ENCODE measurements at regions not wholly inside any gene's neighbourhood (a gene's known extent, or its start where the extent isn't known, plus 50 kb on each side); places are given as distances from the start of the nearest gene placed in this dataset.

DNA sequence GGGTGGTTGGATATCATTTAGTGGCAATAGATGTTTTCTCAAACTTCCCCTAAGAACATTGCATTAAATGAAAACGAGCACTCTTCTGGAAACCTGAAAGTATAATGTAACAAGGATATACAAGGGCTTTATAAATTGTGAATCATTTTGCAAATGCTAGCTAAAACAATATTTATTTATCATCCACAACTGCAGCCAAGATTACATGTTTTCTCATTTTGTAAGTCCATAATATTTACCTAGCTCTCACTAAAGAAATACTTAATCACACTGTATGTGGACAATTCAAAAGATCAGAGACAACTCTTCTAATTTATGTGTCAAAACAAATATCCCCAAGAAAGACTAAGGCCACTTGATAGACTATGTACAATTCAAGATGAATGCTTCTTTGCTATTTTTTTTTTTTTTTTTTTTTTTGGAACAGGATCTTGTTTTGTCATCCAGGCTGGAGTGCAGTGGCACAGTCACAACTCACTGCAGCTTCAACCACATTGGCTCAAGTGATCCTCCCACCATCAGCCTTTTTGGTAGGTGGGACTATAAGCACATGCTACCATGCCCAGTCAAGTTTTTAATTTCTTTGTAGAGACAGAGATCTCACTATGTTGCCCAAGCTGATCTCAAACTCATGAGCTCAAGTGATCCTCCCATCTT lies 427.7 kb upstream of the THBS1 start:
- no peak for DNase-seq (ENCODE audit: low read depth)

DNA sequence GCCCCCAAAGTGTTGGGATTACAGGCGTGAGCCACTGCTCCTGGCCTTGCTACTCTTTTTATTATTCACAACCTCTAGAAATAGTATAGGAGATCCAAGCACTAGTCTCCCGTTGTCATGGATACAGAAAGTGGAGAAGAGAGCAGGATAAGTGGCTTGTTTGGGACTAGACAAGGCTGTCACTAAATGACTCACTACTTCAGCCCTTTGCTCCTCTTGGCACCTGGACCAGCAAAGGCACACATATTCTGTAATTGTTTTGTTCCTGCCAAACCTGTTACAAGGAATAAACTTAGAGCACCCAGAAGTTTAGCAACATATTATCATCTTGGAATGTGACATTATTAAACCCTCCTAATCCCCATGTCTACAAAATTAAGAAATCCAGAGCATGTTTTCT lies 427.2 kb upstream of the THBS1 start:
- DNase-seq (ENCODE audit: low read depth), result no peak

DNA sequence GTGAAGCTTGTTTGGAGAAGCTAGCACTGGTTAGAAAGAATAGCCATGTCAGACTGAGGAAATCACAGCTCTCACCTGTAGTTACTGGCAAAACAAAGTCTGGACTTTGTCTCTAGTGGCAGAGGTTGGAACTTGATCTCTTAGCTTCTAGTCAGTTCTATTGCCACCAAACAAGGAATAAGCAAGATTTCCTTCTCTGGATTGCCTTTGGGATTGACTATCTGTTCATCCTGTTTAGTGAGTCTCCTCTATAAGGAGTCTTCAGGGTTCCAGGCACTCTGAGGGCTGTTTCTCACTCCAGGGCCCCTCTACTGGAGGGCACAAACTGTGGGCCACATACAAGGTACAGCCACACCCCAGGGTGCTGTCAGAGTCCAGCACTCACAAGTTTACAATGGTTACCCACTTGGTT lies 426.6 kb upstream of the THBS1 start:
- DNase-seq (ENCODE audit: low read depth), result no peak

DNA sequence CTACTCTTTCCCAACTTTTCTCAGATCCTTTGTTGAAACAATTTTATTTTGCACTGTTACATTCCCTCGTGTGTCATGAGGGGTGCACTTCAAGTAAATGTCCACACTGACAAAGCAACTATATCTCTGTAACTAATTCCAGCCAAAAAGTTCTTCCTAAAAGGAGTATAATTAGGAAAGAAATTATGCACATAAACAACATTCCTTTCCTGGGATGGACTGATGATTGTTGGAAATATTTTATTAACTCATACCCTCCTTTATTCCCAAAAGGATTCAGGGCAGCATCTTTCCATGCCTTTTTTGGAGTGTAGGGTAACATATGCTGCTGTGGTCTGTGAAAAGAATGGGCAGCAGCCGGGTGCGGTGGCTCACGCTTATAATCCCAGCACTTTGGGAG lies 426.1 kb upstream of the THBS1 start:
- DNase-seq (ENCODE audit: low read depth), result no peak

DNA sequence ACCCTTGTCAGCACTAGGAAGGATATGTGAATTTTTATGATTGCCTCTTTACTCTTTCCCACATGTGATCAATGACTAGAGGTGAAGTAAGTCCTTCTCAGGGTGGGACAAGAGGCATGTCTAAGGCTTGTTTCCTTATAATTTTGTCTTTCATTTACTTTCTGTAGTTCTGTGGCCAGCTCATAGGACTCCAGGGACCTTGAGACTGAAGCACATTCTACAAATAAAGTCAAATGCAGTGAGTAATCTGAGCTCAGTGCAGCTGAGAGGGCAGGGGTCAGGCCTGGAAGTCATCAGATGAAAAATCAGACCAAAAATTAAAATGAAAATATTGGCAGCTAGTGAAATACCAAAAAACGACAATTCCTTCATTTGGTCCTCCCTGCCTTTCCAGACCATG lies 424.7 kb upstream of the THBS1 start:
- no peak for DNase-seq (ENCODE audit: low read depth)

DNA sequence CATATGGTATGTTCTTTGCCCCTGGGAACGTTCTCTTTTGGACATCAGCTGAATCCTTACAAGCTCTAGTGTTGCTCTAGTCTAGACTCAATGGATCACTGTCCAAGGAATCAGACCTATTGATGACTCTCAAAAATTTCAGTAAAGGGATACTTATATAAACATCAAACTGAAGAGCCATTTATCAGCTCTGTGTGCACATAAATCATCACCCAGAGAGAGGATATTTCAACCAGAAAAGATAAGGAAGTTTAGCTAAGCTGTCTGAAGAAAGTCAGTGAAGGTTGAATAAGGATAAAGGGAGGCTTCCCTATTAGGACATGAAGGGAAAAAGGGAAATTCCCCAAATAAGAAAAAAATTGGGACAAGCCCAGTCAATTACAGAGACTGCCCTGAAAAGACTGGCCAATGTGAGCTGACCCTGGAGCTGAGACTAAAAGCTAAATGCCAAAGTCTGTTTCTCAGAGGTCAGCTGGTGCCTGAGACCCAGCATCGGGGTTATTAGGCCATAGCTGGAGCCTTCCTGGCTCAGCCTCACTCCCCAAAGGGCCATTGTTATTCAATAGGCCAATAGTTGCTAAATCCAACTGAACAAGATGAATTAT lies 424.1 kb upstream of the THBS1 start:
- DNase-seq (ENCODE audit: low read depth), result no peak

DNA sequence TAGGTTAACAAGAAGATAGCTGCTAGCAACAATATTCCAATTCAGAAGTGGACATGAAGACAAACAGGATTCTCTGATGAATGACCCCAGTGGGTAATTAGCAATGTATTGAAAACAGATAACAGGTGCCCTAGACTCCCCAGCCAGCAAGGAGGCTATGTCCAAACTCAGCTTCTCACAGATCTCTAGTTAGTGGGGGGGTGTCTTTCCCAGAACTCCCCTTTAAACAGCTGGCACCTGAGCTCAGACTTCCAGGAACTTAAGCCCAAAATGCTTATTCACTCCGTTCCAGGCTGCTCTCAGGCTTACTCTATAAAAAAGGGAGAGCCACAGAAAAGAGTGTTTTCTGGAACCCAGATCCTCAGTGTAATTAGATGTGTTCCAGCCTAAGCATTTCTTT lies 423.0 kb upstream of the THBS1 start:
- DNase-seq (ENCODE audit: low read depth), result no peak

DNA sequence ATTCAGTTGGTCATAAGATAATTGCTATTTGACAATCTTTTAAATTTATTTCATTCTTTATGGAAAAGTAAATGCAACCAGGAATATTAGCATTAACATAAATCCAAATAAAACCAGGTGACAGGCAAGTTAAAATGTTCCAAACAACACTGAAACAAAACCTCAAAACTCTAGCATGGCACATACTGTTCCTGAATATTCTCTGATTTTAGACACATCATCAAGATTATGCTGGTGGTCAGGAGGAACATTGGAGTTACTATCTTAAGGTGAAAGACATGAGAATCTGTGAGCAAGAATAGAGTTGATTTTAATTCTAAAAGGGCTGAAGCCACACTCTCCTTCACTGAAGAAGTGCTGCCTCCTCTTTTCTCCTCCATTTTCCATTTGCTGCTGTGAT lies 421.0 kb upstream of the THBS1 start:
- no peak for DNase-seq (ENCODE audit: low read depth)

DNA sequence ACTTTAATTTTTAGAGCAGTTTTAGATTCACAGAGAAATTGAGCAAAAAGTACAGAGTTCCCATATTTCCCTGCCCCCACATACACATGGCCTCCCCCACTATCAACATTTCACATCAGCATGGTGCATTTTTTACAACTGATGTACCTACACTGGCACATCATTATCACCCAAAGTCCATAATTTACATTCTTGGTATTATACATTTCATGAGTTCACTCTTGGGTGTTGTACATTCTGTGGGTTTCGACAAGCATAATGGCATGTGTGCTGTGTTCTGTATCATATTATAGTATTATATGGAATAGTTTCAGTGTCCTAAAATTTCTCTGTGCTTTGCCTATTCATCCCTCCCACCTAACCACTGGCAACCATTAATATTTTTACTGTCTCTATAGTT lies 419.8 kb upstream of the THBS1 start:
- no peak for DNase-seq (ENCODE audit: low read depth)

DNA sequence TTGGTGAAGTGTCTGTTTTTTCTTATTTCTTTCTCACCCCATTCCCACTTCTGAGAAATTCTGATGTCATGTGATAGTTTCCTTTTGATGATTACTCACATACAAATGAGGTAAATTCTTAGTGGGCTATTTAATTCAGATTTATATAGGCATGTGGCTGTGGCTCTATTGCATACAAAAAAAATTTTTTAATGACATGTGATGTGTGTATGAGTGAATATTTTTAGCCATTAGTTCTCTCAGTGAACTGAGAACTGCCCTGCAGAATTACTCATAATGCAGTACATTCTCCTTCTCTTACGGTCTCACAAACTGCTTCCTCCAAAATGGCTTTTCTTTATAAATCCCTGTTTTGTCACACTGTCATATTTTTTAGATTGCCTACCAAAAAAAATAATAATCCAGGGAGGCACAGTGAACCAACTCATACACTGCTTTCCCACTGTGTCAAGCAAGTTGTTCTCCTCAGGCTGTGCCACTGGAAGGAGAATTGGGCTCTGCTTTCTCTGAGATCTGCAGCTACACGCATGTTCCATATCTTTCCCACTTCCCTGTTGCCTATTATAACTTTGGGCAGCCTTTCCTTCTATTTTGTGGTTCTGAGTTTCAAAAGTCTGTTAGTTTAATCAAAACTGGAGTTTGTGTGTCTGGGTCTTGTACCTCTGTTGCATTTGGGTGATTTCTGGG lies 415.7 kb upstream of the THBS1 start:
- no peak for DNase-seq (ENCODE audit: low read depth)

DNA sequence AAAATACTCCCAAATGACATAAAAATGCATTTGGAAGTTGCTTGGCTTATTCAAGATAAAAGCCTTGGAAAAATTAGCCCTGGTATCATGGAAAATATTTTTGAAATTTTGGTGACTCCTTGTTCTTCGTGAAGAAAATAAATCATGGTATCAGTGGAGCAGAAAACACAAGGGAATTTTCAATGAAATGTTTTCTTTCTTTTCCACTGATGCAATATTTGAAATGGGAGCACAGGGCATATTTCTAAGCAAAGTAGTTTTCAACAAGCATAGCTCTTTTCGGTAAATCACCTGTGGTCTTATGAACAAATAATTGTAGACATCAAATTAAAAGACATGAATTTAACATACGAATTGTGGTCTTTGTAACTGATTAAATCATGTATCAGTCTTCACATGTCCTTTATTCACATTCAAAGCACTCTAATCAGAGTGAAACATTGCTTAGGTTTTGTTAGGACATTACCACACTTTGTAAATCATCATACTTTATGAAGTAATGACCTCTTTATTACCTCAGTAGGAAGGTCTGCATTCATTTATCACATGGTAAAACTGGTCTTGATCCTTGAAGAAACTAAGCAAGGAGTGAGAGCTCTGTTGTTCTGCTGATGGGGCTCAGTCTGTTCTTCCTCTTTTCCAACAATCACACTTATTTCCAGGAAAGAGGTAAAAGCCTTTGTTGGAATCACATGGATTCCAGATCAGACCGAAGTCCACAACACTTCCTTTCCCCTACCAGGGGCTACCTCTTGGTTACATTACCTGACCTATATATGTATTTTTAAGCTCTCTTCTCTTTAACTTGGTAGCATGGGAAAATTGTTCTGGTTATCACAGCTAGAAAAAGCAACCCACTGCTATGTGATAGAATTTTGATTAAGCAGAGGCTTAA lies 413.5 kb upstream of the THBS1 start:
- no peak for DNase-seq (ENCODE audit: low read depth)

DNA sequence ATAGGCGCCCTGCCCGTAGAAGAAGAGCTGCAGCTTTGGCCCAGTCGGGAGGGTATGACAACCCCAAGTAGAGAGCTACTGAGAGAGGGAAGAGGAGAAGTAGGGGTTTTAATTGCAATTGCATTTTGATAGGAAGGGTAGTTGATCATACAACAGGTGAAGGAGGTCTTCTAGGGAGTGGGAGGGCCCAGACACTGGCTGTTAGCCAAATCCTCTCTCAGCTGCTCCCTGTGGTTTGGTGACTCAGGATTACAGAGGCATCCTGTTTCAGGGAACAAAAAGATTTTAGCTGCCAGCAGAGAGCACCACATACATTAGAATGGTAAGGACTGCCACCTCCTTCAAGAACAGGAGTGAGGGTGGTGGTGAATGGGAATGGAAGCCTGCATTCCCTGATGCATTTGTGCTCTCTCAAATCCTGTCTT lies 408.9 kb upstream of the THBS1 start:
- DNase-seq (ENCODE audit: low read depth), result no peak

DNA sequence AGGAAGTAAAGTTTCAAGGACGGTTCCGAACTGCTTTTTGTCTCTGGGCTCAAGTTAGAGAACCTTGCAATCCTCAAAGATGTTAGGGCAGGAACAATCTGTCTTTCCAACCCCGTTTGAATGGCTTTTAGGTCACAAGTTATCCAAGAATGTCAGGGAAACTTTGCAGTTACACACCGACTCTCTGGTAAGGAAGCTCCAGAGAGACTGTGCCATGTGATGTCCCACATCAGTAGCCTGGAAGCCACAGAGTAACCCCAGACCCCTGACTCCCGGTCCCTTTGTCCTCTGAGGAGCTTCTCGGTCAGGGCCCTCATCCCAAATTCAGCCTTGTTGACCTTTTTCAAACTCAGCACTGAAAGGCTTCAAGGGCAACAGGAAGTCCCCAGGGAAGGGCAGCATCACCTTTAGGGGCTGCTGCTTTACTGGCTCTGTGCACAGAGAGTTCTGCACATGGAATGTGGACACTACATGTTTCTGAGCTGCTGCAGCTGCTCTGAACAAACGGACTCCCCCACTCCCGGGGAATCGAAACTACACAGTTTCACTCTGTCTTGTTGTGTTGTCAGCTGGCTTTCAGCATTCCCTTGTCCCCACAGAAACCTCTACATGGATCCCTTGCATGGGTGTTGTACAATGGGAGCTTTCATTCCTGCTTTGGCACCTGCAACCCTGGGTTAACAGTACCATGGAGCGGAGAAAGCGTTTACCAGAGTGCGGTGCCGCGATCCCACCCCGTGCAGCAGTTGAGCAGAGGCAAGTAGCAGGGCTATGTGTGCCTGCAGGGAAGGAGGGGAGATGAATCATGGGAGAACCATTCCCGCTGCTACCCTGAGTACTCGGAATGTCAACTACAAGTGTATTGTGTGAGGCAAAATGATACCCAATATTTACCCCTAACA lies 408.2 kb upstream of the THBS1 start:
- no peak for DNase-seq (ENCODE audit: low read depth)

DNA sequence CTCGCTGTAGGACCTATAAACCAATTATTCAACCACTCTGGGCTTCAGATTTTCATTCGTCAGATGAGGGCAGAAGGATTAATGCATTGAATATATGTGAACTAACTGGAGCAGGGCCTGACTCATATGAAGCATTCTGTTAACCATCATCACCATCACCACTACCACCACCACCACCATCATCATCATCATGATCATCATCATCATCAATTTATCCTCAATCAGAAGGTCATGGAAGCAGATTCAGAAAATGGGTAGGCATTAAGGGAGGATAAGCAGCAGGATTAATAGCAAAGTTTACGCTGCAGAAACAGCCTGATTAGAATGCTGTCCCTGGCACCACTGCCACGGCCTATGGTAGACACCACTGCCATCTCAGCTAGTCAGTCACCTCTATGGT lies 407.5 kb upstream of the THBS1 start:
- DNase-seq (ENCODE audit: low read depth), result no peak

DNA sequence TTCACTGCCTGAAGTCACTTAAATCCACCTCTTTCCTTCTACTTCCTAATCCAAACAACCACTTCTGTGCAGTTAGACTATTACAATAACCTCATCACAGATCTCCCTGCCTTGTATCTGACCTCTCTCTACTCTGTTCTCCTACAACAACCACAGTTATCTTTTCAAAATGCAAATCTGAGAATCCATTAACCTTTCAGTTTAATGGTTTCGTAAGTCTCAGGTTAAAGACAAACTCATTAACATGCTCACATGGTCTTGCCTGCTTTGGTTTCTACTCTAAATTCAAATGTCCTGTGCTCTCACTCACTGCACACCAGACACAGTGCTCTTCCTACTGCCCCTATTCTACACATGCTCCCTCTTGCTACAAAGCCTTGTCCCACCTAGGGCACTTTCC lies 406.5 kb upstream of the THBS1 start:
- no peak for DNase-seq (ENCODE audit: low read depth)

DNA sequence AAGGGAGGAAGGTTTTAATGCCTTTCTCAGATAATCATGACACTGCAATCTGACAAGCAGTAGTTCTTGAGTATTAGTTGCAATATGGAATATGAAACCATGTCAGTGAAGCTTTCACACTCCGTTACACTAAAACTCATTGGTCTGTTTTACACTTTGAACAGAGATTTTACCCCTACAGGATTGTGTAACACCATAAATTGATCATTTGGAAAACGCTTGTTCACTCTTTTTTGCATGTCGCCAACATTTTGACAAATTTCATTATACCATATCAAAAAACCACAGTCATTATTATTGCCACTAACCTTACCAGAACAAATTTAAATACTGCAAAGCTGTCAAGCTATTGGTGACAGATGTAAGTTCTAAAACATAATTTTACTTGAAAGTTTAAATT lies 404.8 kb upstream of the THBS1 start:
- DNase-seq (ENCODE audit: low read depth), result no peak

DNA sequence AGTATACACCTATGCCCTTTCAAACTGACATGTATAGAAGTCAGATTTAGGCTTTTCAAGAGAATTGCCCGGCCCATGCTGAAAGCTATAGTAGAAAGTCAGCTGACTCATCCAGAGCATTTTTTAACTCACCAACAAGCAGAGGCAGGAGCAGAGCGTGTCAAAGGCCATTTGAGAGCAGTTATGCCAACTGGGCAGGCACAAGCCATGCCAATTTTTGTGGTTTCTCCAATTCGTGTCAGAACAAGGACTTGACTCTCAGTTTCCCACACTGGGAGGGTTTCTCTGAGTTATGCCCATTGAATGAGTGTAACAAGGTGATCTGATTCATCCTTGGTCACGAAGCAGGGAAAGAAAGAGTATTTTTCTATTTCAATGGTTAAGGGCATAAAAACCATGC lies 403.3 kb upstream of the THBS1 start:
- DNase-seq (ENCODE audit: low read depth), result no peak

DNA sequence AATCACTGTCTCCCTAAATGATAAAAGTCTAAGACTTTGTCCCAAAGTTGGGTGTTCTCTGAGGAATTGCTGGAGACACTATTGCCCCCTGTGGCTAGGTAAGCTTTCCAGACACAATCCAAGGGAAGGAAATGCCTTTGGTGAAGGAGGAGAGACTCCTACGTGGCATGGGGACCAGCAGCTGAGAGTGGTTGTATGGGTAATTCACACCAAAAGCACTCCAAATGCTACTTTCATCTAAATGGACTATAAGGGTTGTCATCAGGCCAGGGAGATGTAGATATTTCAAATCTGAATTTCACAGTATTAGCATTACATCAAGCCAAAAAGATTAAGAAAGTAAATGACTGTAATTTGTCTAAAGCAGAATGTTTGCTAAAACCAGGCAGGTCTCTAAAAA lies 400.8 kb upstream of the THBS1 start:
- DNase-seq (ENCODE audit: low read depth), result no peak

DNA sequence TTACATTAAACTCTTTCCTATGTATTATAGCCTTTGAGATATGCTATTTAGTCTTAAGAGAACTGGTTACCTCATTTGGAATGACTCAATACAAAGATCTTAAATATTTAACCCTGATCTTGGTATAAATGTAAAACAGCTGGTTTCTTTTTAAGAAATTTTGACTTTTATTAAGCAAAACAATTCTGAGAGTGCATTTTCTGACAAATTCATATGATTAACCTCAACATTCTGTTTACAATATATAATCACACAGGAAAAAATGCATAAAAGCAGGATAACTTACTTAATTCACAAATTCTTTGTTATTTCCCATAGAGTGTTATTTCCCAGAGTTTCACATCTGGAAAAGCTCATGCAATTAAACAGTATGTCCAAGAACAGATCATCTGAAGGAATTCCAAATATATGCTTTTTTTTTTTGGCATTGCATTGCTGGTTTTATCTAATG lies 400.4 kb upstream of the THBS1 start:
- DNase-seq (ENCODE audit: low read depth), result no peak

DNA sequence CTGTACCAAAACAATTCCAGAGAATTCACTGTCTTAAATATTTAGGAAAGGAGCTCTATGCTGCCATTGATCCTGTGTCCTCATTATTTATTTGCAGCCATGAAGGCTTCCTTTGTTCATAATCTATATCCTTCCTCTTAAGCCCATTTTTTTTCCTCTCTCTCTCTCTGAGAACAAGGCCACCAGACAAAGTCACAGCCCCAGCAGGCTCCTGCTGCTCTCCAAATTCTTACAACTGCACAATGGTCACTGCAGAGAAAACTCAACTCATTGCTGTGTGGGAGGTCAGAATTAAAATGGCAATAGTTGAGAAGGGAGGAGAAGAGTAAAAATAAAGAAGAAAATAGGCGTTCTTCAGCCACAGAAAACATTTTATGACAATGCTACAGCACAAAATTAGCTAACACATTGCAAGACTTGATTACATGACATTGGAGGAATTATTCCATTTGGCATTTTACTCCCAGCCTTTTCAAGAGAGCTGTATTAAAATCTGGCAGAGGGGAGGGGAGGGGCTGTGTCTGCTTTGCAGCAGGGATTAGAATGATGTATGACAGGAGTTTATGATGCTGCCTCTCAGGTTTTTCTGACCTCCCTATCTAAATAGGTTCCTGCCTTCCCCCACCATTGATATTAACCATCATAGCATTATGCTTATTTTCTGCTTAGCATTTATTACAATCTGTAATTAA lies 399.7 kb upstream of the THBS1 start:
- DNase-seq (ENCODE audit: low read depth), result no peak

DNA sequence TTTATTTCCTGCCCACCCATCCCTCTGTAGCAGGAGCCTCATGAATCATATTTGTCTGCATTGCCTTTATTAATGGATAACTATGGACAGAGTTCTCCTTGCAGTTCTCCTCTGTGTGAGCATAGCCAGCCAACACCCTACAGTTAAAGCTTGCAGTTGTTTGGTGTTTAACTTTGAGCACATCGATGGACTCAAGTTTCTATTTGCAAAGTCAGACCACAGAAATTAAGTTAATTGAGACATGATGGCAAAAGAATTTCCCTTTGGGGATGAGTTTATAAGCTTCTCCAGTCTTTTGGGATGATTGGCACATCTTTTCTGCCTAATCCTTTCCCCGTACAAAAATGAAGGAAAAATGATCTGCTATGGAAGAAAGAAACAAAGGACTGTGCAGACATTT lies 398.9 kb upstream of the THBS1 start:
- no peak for DNase-seq (ENCODE audit: low read depth)

Data from activated gamma-delta T cell treated with anti-CD3 and anti-CD28 coated beads, Interleukin-2, amount 50 U/mL, for 16 hours (primary cell).